ENCODE measurements at regions not wholly inside any gene's neighbourhood (a gene's known extent, or its start where the extent isn't known, plus 50 kb on each side); places are given as distances from the start of the nearest gene placed in this dataset.
"Not testable (repeated sequence)": the region's sequence is repeated elsewhere in the genome, so short reads cannot be mapped to it uniquely, and the experiment has no call there.

GRCh38 chr1:30075916-30076315 lies 647.5 kb downstream of the MATN1 start:
- TF ChIP-seq, protein P1, sequence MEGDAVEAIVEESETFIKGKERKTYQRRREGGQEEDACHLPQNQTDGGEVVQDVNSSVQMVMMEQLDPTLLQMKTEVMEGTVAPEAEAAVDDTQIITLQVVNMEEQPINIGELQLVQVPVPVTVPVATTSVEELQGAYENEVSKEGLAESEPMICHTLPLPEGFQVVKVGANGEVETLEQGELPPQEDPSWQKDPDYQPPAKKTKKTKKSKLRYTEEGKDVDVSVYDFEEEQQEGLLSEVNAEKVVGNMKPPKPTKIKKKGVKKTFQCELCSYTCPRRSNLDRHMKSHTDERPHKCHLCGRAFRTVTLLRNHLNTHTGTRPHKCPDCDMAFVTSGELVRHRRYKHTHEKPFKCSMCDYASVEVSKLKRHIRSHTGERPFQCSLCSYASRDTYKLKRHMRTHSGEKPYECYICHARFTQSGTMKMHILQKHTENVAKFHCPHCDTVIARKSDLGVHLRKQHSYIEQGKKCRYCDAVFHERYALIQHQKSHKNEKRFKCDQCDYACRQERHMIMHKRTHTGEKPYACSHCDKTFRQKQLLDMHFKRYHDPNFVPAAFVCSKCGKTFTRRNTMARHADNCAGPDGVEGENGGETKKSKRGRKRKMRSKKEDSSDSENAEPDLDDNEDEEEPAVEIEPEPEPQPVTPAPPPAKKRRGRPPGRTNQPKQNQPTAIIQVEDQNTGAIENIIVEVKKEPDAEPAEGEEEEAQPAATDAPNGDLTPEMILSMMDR (IDR thresholded peaks at IDR 0.05) = not testable (repeated sequence)
- TF ChIP-seq MAX (IDR thresholded peaks at IDR 0.05); EP300 (IDR thresholded peaks at IDR 0.05); SREBF2 (IDR thresholded peaks at IDR 0.05); PBX3 (IDR thresholded peaks at IDR 0.05); ZSCAN20 (CRISPR knock-in tag; IDR thresholded peaks at IDR 0.05): not testable (repeated sequence)
- TF ChIP-seq, protein P2, sequence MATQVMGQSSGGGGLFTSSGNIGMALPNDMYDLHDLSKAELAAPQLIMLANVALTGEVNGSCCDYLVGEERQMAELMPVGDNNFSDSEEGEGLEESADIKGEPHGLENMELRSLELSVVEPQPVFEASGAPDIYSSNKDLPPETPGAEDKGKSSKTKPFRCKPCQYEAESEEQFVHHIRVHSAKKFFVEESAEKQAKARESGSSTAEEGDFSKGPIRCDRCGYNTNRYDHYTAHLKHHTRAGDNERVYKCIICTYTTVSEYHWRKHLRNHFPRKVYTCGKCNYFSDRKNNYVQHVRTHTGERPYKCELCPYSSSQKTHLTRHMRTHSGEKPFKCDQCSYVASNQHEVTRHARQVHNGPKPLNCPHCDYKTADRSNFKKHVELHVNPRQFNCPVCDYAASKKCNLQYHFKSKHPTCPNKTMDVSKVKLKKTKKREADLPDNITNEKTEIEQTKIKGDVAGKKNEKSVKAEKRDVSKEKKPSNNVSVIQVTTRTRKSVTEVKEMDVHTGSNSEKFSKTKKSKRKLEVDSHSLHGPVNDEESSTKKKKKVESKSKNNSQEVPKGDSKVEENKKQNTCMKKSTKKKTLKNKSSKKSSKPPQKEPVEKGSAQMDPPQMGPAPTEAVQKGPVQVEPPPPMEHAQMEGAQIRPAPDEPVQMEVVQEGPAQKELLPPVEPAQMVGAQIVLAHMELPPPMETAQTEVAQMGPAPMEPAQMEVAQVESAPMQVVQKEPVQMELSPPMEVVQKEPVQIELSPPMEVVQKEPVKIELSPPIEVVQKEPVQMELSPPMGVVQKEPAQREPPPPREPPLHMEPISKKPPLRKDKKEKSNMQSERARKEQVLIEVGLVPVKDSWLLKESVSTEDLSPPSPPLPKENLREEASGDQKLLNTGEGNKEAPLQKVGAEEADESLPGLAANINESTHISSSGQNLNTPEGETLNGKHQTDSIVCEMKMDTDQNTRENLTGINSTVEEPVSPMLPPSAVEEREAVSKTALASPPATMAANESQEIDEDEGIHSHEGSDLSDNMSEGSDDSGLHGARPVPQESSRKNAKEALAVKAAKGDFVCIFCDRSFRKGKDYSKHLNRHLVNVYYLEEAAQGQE (IDR thresholded peaks at IDR 0.05) = not testable (repeated sequence)
